ENCODE measurements at regions not wholly inside any gene's neighbourhood (a gene's known extent, or its start where the extent isn't known, plus 50 kb on each side); places are given as distances from the start of the nearest gene placed in this dataset.

DNA sequence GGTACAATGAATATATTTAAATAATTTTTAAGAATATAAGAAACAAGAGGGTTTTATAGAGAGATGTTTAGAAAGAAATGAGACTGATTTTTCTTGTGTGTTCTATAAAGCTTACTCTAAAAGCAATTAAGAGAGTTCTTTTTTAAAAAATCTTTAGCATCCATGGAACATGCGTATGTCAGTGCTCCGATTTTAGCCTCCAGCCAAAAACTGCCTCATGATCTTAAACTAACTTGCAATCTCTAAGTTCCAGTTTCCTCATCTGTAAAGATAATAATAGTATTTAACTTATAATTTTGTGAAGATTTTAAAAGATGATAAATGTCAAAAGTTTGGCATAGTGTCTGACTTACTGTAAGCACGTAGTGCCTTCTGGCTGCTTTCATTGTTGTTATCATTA is 448.7 kb downstream of the EPHA4 start:
- H3K9me3 ChIP-seq (ENCODE audit: control insufficient read depth in 2 of 2, low read length in 2 of 2) = no peaks in the 10 kb centered on the region
- no peaks in the 10 kb centered on the region for H3K27me3 ChIP-seq (ENCODE audit: control insufficient read depth in 2 of 2, insufficient read depth in 2 of 2, low read length in 2 of 2)
- H3K27ac ChIP-seq (ENCODE audit: low read depth in 2 of 2, low read length in 2 of 2) = no peak overlapping the region
- no peak overlapping the region for H3K9ac ChIP-seq (ENCODE audit: low read depth in 1 of 2, low read length in 2 of 2)
- H3K4me3 ChIP-seq (ENCODE audit: low read length in 2 of 2) = no peak overlapping the region
- H3K36me3 ChIP-seq (ENCODE audit: control insufficient read depth in 2 of 2, insufficient read depth in 2 of 2, low read length in 2 of 2) = no peaks in the 10 kb centered on the region
- no peaks in the 10 kb centered on the region for H3K4me1 ChIP-seq (ENCODE audit: control insufficient read depth in 2 of 2, insufficient read depth in 2 of 2, low read length in 2 of 2)

DNA sequence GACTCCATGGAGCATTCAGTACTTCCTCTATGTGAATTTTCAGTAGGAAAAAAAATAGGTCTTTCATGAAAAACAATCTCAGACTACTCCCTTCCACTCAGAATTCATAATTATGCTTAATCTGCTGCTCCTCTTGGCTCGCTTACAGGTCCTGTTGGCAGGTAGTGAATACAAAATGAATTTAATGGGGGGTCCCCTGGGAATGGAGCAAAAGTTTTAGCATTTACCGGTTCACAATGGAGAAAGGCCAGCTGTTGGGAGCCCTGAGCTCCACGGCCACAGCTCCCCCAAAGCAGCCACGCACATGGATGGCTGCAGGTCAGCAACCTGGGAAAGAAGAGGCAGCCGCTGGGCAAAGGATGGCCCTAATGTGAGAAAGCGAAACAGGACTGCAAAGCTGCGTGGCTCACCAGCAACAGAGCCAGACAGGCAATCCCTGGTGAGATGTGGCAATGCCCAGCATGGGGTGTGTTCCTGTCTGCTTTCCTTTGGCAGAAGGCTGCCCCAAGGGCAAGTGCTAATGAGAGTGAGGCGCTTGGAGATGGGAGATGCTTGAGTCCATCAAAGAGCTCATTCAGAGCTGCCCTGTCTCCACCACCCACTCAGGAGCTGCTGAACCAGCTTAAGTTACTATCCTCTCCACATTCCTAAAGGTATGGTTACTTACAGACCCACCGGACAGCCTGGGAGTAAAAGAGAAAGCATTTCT is 447.4 kb downstream of the EPHA4 start:
- Histone ChIP-seq H3K4me3 (ENCODE audit: low read length in 2 of 2) (no peak overlapping the region), H3K27ac (ENCODE audit: low read depth in 2 of 2, low read length in 2 of 2) (no peak overlapping the region), H3K27me3 (ENCODE audit: control insufficient read depth in 2 of 2, insufficient read depth in 2 of 2, low read length in 2 of 2) (no peaks in the 10 kb centered on the region)

DNA sequence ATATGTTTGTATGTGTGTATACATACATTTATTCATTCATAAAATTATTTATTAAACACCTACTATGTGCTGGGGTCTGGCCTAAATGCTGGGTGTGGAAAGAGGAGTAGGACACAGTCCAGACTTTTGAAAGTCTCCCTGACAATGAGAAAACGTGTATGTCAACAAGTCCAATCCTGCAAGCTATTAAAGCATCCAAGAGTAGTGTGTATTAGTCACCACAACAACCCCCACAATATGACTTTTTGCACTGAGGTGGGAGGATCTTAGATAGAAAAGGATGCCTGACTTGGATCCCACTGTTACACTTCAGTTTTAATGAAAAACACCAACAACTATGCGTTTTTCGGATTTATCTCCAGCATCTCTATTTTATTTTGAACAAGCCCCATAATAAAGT is 446.4 kb downstream of the EPHA4 start:
- no peaks in the 10 kb centered on the region for H3K9me3 ChIP-seq (ENCODE audit: control insufficient read depth in 2 of 2, low read length in 2 of 2)
- H3K27ac ChIP-seq (ENCODE audit: low read depth in 2 of 2, low read length in 2 of 2) = no peak overlapping the region

More for the DNA sequence above, 447.4 kb downstream of the EPHA4 start:
- H3K4me1 ChIP-seq (ENCODE audit: control insufficient read depth in 2 of 2, insufficient read depth in 2 of 2, low read length in 2 of 2) = no peaks in the 10 kb centered on the region
- no peaks in the 10 kb centered on the region for H3K9me3 ChIP-seq (ENCODE audit: control insufficient read depth in 2 of 2, low read length in 2 of 2)
- no peak overlapping the region for H3K9ac ChIP-seq (ENCODE audit: low read depth in 1 of 2, low read length in 2 of 2)
- H3K36me3 ChIP-seq (ENCODE audit: control insufficient read depth in 2 of 2, insufficient read depth in 2 of 2, low read length in 2 of 2) = no peaks in the 10 kb centered on the region

DNA sequence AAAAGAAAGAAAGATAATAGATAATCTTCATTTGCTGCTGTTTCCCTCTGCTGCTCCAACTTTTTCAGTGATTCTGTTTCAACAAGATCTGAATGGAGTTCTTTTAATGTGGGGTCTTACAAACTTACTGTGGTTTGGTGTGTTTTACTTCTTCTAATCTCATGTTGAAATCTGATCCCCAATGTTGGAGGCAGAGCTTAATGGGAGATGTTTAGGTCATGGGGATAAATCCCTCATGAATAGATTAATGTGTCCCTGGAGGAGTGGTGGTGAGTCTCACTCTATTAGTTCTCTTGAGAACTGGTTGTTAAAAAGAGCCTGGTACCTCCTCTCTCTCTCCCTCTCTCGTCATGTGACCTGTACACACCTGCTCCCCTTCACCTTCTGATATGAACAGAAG is 442.4 kb downstream of the EPHA4 start:
- Histone ChIP-seq H3K36me3 (ENCODE audit: control insufficient read depth in 2 of 2, insufficient read depth in 2 of 2, low read length in 2 of 2) (no peaks in the 10 kb centered on the region), H3K27me3 (ENCODE audit: control insufficient read depth in 2 of 2, insufficient read depth in 2 of 2, low read length in 2 of 2) (no peaks in the 10 kb centered on the region), H3K4me3 (ENCODE audit: low read length in 2 of 2) (no peak overlapping the region), H3K4me1 (ENCODE audit: control insufficient read depth in 2 of 2, insufficient read depth in 2 of 2, low read length in 2 of 2) (no peaks in the 10 kb centered on the region), H3K27ac (ENCODE audit: low read depth in 2 of 2, low read length in 2 of 2) (no peak overlapping the region), H3K9ac (ENCODE audit: low read depth in 1 of 2, low read length in 2 of 2) (no peak overlapping the region), H3K9me3 (ENCODE audit: control insufficient read depth in 2 of 2, low read length in 2 of 2) (no peaks in the 10 kb centered on the region)

More for the DNA sequence above, 446.4 kb downstream of the EPHA4 start:
- Histone ChIP-seq H3K9ac (ENCODE audit: low read depth in 1 of 2, low read length in 2 of 2) (no peak overlapping the region), H3K4me1 (ENCODE audit: control insufficient read depth in 2 of 2, insufficient read depth in 2 of 2, low read length in 2 of 2) (no peaks in the 10 kb centered on the region), H3K36me3 (ENCODE audit: control insufficient read depth in 2 of 2, insufficient read depth in 2 of 2, low read length in 2 of 2) (no peaks in the 10 kb centered on the region), H3K27me3 (ENCODE audit: control insufficient read depth in 2 of 2, insufficient read depth in 2 of 2, low read length in 2 of 2) (no peaks in the 10 kb centered on the region), H3K4me3 (ENCODE audit: low read length in 2 of 2) (no peak overlapping the region)

DNA sequence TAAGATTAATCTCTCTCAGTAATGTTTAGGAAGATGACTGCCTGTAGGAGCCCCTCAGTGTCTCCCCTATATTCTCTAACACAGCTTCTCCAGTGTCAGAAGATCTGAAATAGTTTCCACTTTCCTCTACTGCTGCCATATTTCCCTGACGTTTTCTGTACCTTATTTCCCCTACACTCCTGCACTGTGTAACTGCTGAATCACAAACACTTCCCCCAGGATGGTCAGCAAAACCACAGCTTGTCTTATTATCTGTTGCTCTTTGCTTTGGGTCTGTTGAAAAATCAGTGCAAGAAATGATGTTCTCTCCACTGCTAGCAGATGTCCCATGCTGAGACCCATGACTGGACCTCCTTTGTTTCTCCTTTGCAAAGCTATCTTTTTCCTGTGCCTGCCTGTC is 441.7 kb downstream of the EPHA4 start:
- no peak overlapping the region for H3K27ac ChIP-seq (ENCODE audit: low read depth in 2 of 2, low read length in 2 of 2)
- H3K27me3 ChIP-seq (ENCODE audit: control insufficient read depth in 2 of 2, insufficient read depth in 2 of 2, low read length in 2 of 2) = no peaks in the 10 kb centered on the region
- no peak overlapping the region for H3K4me3 ChIP-seq (ENCODE audit: low read length in 2 of 2)

DNA sequence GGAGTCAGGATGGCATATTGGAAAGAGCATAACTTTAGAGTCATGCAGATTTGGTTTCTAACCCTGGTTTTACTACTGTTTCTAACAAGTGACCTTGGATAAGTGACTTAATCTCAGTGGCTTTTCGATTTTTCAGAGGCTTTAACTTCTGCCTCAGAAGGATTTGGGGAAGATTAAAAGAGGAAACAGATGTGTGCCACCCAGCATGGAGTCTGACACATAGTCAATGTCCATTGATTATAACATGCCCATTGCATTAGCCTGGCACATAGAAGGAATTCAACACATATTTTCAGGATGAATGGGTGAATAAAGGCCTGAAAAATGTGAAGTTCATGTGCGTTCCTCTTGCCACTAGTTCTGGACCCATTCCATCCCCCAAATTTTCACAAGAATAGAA is 438.2 kb downstream of the EPHA4 start:
- no peak overlapping the region for H3K4me3 ChIP-seq (ENCODE audit: low read length in 2 of 2)
- no peaks in the 10 kb centered on the region for H3K4me1 ChIP-seq (ENCODE audit: control insufficient read depth in 2 of 2, insufficient read depth in 2 of 2, low read length in 2 of 2)
- H3K27ac ChIP-seq (ENCODE audit: low read depth in 2 of 2, low read length in 2 of 2) = no peak overlapping the region
- no peak overlapping the region for H3K9ac ChIP-seq (ENCODE audit: low read depth in 1 of 2, low read length in 2 of 2)
- no peaks in the 10 kb centered on the region for H3K9me3 ChIP-seq (ENCODE audit: control insufficient read depth in 2 of 2, low read length in 2 of 2)
- H3K27me3 ChIP-seq (ENCODE audit: control insufficient read depth in 2 of 2, insufficient read depth in 2 of 2, low read length in 2 of 2) = no peaks in the 10 kb centered on the region
- H3K36me3 ChIP-seq (ENCODE audit: control insufficient read depth in 2 of 2, insufficient read depth in 2 of 2, low read length in 2 of 2) = no peaks in the 10 kb centered on the region

More for the DNA sequence above, 441.7 kb downstream of the EPHA4 start:
- Histone ChIP-seq H3K36me3 (ENCODE audit: control insufficient read depth in 2 of 2, insufficient read depth in 2 of 2, low read length in 2 of 2) (no peaks in the 10 kb centered on the region), H3K4me1 (ENCODE audit: control insufficient read depth in 2 of 2, insufficient read depth in 2 of 2, low read length in 2 of 2) (no peaks in the 10 kb centered on the region), H3K9ac (ENCODE audit: low read depth in 1 of 2, low read length in 2 of 2) (no peak overlapping the region), H3K9me3 (ENCODE audit: control insufficient read depth in 2 of 2, low read length in 2 of 2) (no peaks in the 10 kb centered on the region)

DNA sequence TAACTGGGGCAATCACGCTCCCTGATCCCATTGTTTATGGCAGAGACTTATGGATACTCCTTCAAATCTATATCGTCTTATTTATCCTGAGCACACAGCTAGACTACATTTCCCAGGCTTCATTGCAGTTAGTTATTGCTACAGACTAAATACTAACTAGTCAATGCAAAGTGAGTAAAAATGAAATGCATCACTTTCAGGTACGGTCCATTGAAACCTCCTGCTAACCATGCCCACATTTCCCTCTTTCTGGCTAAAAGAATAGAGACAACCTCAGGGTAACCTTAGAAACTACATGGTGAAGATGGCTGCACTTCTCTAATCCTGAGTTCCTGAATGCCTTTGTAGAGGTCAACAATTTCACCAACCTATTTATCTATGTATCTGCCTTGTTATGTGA is 437.4 kb downstream of the EPHA4 start:
- no peak overlapping the region for H3K4me3 ChIP-seq (ENCODE audit: low read length in 2 of 2)
- no peaks in the 10 kb centered on the region for H3K4me1 ChIP-seq (ENCODE audit: control insufficient read depth in 2 of 2, insufficient read depth in 2 of 2, low read length in 2 of 2)
- no peaks in the 10 kb centered on the region for H3K9me3 ChIP-seq (ENCODE audit: control insufficient read depth in 2 of 2, low read length in 2 of 2)
- H3K36me3 ChIP-seq (ENCODE audit: control insufficient read depth in 2 of 2, insufficient read depth in 2 of 2, low read length in 2 of 2) = no peaks in the 10 kb centered on the region
- no peaks in the 10 kb centered on the region for H3K27me3 ChIP-seq (ENCODE audit: control insufficient read depth in 2 of 2, insufficient read depth in 2 of 2, low read length in 2 of 2)
- no peak overlapping the region for H3K27ac ChIP-seq (ENCODE audit: low read depth in 2 of 2, low read length in 2 of 2)
- H3K9ac ChIP-seq (ENCODE audit: low read depth in 1 of 2, low read length in 2 of 2) = no peak overlapping the region

DNA sequence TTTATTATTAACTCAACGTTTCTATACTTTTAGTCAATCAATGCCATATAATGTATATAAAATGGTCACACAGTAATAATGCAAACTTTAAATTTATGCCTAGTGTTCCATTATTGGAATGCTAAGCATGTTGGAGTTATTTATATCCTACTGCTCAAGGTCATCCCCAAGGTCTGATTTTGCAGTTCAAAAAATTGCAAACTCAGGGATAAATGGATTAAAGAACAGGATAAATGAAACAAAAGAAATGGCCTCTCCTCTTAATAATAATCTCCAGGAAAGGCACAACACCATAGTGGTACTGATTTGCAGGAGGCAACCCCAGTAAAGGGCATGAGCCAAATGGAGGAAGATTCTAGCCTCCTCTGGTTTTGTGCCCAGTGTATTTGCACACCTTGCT is 436.4 kb downstream of the EPHA4 start:
- H3K27ac ChIP-seq (ENCODE audit: low read depth in 2 of 2, low read length in 2 of 2) = no peak overlapping the region
- no peaks in the 10 kb centered on the region for H3K4me1 ChIP-seq (ENCODE audit: control insufficient read depth in 2 of 2, insufficient read depth in 2 of 2, low read length in 2 of 2)
- H3K9ac ChIP-seq (ENCODE audit: low read depth in 1 of 2, low read length in 2 of 2) = no peak overlapping the region
- H3K27me3 ChIP-seq (ENCODE audit: control insufficient read depth in 2 of 2, insufficient read depth in 2 of 2, low read length in 2 of 2) = no peaks in the 10 kb centered on the region
- no peaks in the 10 kb centered on the region for H3K9me3 ChIP-seq (ENCODE audit: control insufficient read depth in 2 of 2, low read length in 2 of 2)
- H3K4me3 ChIP-seq (ENCODE audit: low read length in 2 of 2) = no peak overlapping the region
- no peaks in the 10 kb centered on the region for H3K36me3 ChIP-seq (ENCODE audit: control insufficient read depth in 2 of 2, insufficient read depth in 2 of 2, low read length in 2 of 2)

DNA sequence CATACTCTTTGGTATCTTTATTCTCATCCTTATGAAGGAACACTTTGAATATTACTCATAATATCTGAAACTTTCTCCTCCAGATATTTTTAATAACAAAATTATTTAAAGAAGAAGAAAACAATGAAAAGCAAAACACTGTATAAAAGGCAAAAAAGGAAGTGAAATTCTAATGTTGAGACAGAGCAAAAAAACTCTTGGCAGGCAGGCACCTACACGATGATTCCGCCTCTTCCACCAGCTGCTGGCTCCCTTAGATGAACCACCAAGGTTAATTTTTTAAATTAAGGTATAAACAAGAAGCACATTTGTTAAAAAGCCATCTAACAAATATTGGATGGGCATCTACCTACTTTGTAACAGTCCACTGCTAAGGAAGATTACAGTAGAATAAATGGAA is 434.7 kb downstream of the EPHA4 start:
- H3K4me3 ChIP-seq (ENCODE audit: low read length in 2 of 2) = no peak overlapping the region
- H3K27me3 ChIP-seq (ENCODE audit: control insufficient read depth in 2 of 2, insufficient read depth in 2 of 2, low read length in 2 of 2) = no peaks in the 10 kb centered on the region
- H3K4me1 ChIP-seq (ENCODE audit: control insufficient read depth in 2 of 2, insufficient read depth in 2 of 2, low read length in 2 of 2) = no peaks in the 10 kb centered on the region
- H3K36me3 ChIP-seq (ENCODE audit: control insufficient read depth in 2 of 2, insufficient read depth in 2 of 2, low read length in 2 of 2) = no peaks in the 10 kb centered on the region
- H3K9me3 ChIP-seq (ENCODE audit: control insufficient read depth in 2 of 2, low read length in 2 of 2) = no peaks in the 10 kb centered on the region
- H3K27ac ChIP-seq (ENCODE audit: low read depth in 2 of 2, low read length in 2 of 2) = no peak overlapping the region
- no peak overlapping the region for H3K9ac ChIP-seq (ENCODE audit: low read depth in 1 of 2, low read length in 2 of 2)

DNA sequence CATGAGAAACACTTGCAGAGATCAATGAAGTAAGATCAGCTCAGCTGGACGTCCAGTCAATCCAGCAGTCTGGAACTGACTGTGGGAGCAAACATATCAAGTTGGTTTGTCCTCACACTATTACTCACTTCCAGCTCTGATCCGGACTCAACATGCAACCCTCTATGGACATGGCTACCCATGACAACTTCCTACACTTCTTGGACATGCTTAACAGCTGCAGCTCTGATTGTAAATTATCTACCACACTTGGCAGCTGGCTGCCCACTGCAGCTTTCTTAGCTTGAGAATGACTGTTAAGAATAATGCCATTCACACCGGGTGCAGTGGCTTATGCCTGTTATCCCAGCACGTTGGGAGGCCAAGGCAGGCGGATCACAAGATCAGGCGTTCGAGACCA is 429.8 kb downstream of the EPHA4 start:
- Histone ChIP-seq H3K4me1 (ENCODE audit: control insufficient read depth in 2 of 2, insufficient read depth in 2 of 2, low read length in 2 of 2) (no peaks in the 10 kb centered on the region), H3K9me3 (ENCODE audit: control insufficient read depth in 2 of 2, low read length in 2 of 2) (no peaks in the 10 kb centered on the region)

DNA sequence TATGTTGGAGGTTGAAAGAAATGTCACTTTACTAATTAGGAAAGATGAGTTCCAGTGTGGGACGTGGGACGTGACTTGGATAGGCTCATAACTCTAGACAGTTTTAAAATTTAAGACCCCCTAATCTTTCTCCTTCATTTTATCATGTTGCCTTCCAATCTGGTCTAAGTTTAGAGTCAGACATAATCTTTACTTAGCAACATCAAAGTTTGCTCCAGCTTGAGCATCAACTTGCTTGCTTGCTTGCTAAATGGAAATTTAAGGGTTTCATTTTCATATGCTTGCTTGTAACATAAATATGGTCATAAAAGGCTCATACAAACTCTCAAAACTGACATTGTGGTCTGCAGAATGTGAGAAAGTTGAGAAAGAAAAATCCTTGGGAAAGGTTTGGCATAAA is 428.9 kb downstream of the EPHA4 start:
- H3K4me1 ChIP-seq (ENCODE audit: control insufficient read depth in 2 of 2, insufficient read depth in 2 of 2, low read length in 2 of 2) = no peaks in the 10 kb centered on the region

More for the DNA sequence above, 429.8 kb downstream of the EPHA4 start:
- Histone ChIP-seq H3K4me3 (ENCODE audit: low read length in 2 of 2) (no peak overlapping the region), H3K36me3 (ENCODE audit: control insufficient read depth in 2 of 2, insufficient read depth in 2 of 2, low read length in 2 of 2) (no peaks in the 10 kb centered on the region), H3K27ac (ENCODE audit: low read depth in 2 of 2, low read length in 2 of 2) (no peak overlapping the region), H3K9ac (ENCODE audit: low read depth in 1 of 2, low read length in 2 of 2) (no peak overlapping the region), H3K27me3 (ENCODE audit: control insufficient read depth in 2 of 2, insufficient read depth in 2 of 2, low read length in 2 of 2) (no peaks in the 10 kb centered on the region)

More for the DNA sequence above, 428.9 kb downstream of the EPHA4 start:
- Histone ChIP-seq H3K9me3 (ENCODE audit: control insufficient read depth in 2 of 2, low read length in 2 of 2) (no peaks in the 10 kb centered on the region), H3K9ac (ENCODE audit: low read depth in 1 of 2, low read length in 2 of 2) (no peak overlapping the region), H3K27me3 (ENCODE audit: control insufficient read depth in 2 of 2, insufficient read depth in 2 of 2, low read length in 2 of 2) (no peaks in the 10 kb centered on the region), H3K4me3 (ENCODE audit: low read length in 2 of 2) (no peak overlapping the region), H3K36me3 (ENCODE audit: control insufficient read depth in 2 of 2, insufficient read depth in 2 of 2, low read length in 2 of 2) (no peaks in the 10 kb centered on the region), H3K27ac (ENCODE audit: low read depth in 2 of 2, low read length in 2 of 2) (no peak overlapping the region)

Data from mucosa of rectum (tissue), 2 donors.